ENCODE measurements at regions not wholly inside any gene's neighbourhood (a gene's known extent, or its start where the extent isn't known, plus 50 kb on each side); places are given as distances from the start of the nearest gene placed in this dataset.
A peak's percentile ranks its signal among the peaks of the same experiment; 100 is the strongest.

GRCh38 chr3:68032209-68032608 lies 377.8 kb upstream of the SUCLG2 start:
- no peak for DNase-seq

DNA sequence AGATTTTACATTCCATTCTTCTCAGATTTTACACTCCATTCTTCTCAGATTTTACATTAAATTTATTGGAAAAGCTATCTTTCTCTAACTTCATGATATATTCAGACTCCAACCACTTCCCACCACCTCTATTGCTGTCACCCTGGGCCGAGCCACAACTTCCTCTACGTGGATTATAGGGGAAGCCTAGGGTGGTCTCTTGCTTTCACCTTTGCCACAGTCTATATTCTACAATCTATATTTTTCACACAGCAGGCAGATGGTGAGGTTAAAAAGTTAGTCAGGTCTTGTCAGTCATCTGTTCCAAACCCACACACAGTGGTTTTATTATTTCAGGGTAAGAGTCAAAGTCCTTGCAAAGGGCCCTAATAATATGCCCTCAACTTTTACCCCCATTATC lies 370.8 kb upstream of the SUCLG2 start:
- no peak for DNase-seq

DNA sequence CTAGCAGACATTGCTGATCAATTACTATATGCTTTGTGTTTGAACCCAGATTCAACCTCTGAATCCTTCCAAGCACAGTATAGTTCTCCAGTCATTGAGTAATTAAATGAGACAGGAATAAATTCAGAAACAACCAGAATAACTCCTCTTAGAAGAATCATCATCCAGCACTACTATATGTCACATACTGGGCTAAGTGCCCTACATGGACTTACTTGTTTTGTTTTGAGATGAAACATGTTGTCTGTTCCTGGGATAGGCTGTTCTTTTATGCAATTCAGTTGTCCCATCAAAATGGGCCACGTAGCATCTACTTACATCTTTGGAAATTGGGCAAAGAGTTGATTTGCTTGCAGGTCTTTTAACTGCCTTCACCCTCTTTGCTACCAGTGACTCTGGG lies 365.5 kb upstream of the SUCLG2 start:
- no peak for DNase-seq

GRCh38 chr3:68018275-68018674 lies 363.9 kb upstream of the SUCLG2 start:
- no peak for DNase-seq

DNA sequence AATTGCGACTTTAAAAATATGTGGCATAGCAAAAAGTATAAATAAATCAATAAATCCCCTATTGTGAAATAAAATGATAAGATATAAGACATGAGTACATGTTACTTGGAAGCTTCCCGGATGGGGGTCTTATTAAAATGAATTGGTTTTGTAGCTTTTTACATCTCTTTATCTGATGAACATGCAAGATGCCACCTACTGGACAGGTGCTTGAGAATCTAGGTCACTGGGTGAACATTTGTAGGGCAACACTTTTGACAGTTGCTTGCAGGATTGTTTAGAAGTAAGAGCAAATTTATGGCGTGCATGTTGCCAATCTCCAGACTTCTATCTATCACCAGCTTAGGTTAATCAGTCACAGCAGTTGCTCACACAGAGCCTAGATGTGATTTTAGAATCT lies 362.7 kb upstream of the SUCLG2 start:
- no peak for DNase-seq

DNA sequence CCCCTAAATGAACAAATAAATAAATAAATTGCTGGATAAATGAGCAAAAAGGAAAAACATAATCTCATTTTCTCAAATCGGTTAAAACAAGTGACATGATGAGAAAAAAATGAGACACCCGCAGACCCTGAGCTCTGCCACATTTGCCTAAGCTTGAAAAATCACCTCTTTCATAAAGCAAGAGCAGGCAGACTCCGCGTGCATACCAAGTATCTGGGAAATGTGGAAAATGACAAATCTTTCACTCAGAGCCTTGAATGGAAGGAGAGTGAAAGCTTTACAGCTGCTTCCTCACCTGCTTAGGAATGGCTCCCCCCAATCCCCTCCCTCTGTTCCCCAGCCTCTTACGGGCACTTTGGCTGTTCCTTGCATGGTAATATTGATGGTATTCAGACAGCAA lies 355.5 kb upstream of the SUCLG2 start:
- no peak for DNase-seq

- DNase-seq: peak; percentile 7
Measured at GRCh38 chr3:68007621-68008226, 353.3 kb upstream of the SUCLG2 start.

GRCh38 chr3:68006646-68007045 lies 352.2 kb upstream of the SUCLG2 start:
- DNase-seq: no peak

DNA sequence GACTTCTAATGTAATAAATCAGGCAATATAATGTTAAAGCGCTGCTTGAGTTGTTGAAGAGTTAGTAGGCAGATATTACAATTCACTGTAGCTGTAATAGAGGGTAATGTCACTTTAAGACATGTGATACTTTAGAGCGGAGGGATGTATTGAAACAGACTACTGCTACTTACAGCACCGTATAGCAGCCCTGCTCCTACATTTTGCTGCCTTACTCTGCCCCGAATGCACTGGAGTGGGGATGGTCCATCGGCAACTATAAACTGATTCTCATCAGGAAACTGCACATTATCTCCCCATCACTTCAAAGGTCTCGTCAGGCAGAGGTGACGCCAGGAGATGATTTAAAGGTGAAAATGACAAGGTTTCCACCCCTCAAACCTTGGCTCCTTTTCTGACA lies 349.7 kb upstream of the SUCLG2 start:
- no peak for DNase-seq

- no peak for DNase-seq
Measured at GRCh38 chr3:67998281-67998680, 343.9 kb upstream of the SUCLG2 start.

GRCh38 chr3:67995206-67995605 lies 340.8 kb upstream of the SUCLG2 start:
- no peak for DNase-seq

GRCh38 chr3:67986706-67987105 lies 332.3 kb upstream of the SUCLG2 start:
- no peak for DNase-seq

- DNase-seq: no peak
Measured at GRCh38 chr3:67983166-67983565, 328.8 kb upstream of the SUCLG2 start.

DNA sequence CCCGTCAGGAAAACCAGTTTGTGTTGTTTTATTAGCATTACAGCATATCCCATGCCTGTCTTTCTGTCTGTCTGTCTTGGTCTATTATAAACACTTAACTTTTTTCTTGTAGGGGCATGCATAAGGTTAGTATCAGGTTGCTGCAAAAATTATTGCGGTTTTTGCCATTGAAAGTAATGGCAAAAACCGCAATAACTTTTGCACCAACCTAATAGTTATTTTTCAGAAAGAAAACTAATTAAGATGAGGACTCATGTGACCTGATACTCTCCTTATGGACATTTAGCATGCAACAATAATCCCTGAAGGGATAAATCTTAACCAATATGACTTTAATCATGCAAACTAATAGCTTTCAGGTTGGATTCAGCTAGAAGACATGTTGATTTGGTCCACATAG lies 326.7 kb upstream of the SUCLG2 start:
- no peak for DNase-seq

- no peak for DNase-seq
Measured at GRCh38 chr3:67979342-67979741, 324.9 kb upstream of the SUCLG2 start.

DNA sequence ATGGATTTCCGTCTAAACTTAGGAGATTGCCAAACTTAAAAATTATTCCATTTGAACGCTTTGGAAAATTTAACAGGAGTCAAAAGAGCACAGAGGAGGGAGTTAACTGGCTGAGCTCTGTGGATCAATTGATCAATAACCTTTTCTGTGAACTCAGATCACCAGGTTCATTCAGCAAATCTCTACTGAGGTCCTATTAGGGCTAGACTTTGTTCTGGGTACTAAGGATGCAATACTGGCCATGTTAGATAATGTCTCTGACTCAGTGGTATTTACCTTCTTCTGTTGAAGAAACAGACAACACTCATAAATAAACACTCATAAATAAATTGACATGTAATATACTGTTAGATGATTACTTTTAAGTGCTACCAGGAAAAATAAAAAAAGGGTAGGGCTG lies 323.4 kb upstream of the SUCLG2 start:
- DNase-seq: no peak

DNA sequence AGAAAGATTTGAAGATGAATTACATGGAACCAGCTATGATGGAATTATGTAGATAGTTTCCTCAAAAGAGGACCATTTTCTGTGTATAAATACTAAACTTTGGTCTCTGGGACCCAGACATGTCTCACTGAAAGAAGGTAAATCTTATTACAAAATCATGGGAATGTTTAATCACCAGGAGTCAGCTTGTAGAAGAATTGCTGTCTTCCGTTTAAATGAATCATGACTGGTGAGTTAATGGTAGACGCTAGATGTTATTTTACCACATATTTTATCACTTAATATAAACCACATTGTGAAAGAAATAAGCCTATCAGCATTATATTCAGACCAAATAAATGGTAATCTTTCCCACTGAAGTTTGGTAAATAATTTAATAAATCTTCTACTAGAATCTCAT lies 322.3 kb upstream of the SUCLG2 start:
- no peak for DNase-seq

GRCh38 chr3:67964596-67964995 lies 310.2 kb upstream of the SUCLG2 start:
- DNase-seq: no peak

DNA sequence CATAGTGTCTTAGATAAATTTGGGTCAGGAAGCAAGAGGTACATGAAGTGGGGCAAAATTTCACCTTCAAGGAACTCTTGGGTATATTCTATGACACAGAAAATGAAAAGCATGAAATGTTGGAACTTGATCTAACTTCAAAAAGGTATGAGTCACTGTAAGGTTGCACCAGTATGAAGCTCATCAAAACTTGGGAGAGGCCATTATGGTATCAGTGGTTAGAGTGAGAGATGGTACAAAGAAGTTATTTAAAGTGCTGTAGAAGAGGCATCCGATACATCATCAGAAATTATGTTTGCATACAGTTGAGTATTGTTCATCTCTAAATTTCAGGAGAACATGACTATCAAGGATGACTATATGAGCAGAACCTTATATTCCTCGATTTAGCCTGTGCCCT lies 302.9 kb upstream of the SUCLG2 start:
- DNase-seq: no peak

- peak; percentile 2 for DNase-seq
Measured at GRCh38 chr3:67947808-67948508, 293.5 kb upstream of the SUCLG2 start.

DNA sequence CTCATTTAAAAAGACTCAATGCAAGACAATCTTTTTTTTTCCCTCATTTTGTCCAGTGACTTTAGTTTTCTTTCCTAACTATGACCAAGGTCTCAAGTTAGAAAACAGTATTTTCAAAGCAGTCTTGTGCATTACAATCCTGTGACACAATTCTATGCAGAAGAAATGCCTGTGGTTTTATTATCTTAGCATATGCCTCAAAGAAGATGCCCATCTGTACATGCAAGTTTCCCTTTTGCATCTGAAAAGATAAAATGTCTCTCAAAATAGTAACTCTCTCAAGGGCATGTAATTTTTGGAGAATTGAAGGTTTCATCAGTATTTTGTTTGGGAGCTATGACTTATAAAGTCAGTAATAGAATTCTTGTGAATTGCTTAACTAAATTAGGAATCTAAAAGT lies 292.0 kb upstream of the SUCLG2 start:
- DNase-seq: no peak

DNA sequence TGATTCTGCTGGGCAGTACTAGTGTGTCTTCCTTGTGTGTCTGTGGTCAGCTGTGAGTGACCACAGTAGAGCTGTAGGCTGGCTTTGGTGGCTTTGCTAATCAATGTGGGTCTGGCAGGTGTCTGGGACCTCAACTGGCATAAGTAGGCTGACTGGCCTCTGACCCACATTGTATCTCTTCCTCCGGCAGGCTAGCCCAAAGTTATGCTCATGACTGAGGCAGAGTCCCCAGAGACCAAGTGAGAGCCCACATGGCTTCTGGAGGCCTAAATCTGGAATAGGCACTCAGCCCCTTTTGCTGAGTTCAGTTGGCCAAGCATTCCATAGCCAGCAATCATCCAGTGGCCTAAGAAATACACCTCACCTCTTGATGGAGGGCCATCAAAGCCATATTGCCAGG lies 289.1 kb upstream of the SUCLG2 start:
- no peak for DNase-seq

GRCh38 chr3:67941433-67942030 lies 287.1 kb upstream of the SUCLG2 start:
- DNase-seq: no peak

DNA sequence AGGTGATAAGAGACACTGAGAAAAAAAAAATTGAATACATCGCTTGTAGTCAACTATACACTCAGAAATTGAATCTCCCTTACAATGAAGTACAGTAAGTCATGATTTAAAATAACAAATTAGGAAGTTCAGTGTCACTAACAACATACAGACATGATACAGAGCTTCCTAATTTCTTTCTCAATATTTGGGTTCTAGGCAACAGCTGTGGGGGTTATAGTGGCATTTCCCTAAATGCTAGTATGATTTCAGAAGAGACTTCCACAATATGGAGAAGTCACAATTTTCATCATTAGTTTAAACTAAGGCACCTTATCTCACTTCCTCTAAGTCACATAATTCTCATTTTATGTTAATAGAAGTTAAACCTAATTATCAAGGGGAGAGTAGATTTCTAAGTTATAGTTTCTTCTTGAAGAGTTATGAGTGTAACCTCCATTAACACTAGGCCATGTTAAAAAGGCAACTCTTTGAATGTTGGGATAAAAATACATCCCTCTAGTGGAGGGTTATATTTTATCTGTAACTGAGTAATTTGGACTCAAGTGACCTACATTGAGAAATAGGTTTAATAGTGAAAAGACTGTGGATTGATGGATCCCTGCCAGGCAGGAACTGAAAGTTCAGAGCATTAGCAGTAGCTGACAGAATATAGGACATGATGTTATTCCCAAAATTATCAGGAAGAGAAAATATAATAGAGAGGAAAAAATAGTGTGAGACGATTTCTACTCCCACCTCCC lies 286.0 kb upstream of the SUCLG2 start:
- DNase-seq: no peak

Data from activated CD4-positive, alpha-beta T cell treated with anti-CD3 and anti-CD28 coated beads, Interleukin-2, Interleukin-6, amounts not matched to agents 100 ng/mL and 50 ng/mL, durations not matched to agents 16 hours and 8 hours (primary cell).